Neutrophil (primary cell): ENCODE measurements at regions not wholly inside any gene's neighbourhood (a gene's known extent, or its start where the extent isn't known, plus 50 kb on each side); places are given as distances from the start of the nearest gene placed in this dataset.

Experiments used
- H3K27ac ChIP-seq: fragments of 200-600 bp; sonication (generic); 2 replicates; pipeline ENCODE4 v1.5.1; 2016; ENCODE audit warnings: mild to moderate bottlenecking, moderate library complexity
- H3K27me3 ChIP-seq: fragments of 200-600 bp; sonication (generic); 2 replicates; pipeline ENCODE4 v1.6.0; 2016; ENCODE audit warnings: mild to moderate bottlenecking
- H3K36me3 ChIP-seq: fragments of 200-600 bp; sonication (generic); 2 replicates; pipeline ENCODE4 v1.5.1; 2017
- H3K4me1 ChIP-seq, 2 experiments: fragments of 200-600 bp in 1 of 2; sonication (generic) in 1 of 2; 1 replicate in 1 of 2; 2 replicates in 1 of 2; pipeline versions ENCODE4 v1.5.1 to v1.6.1; 2013 to 2016; ENCODE audit warnings: low read depth in 1 of 2, low read length in 1 of 2, mild to moderate bottlenecking in 1 of 2, moderate library complexity in 1 of 2; ENCODE audit not compliant: control insufficient read depth in 1 of 2, insufficient read depth in 1 of 2
- H3K4me3 ChIP-seq, 2 experiments: fragments of 200-600 bp in 1 of 2; sonication (generic) in 1 of 2; 1 replicate in 1 of 2; 2 replicates in 1 of 2; pipeline ENCODE4 v1.5.1; 2013 to 2016; ENCODE audit warnings: low read depth in 1 of 2, low read length in 1 of 2, mild to moderate bottlenecking in 1 of 2, moderate library complexity in 1 of 2
- H3K9me3 ChIP-seq: fragments of 200-600 bp; sonication (generic); 2 replicates; pipeline ENCODE4 v1.5.1; 2016
- TF ChIP-seq, protein P1 (sequence below): fragments of 200-600 bp; sonication (generic); IDR thresholded peaks from 2 replicates; pipeline ENCODE4 v1.5.1; 2016; ENCODE audit warnings: antibody characterized with exemption

GRCh38 chr5:174234388-174234787 lies 188.9 kb downstream of the NSG2 start:
- Histone ChIP-seq H3K27me3 (peaks cover 14% of the 10 kb centered on the region), H3K27ac (no peak overlapping the region), H3K9me3 (no peaks in the 10 kb centered on the region), H3K4me1 (no peaks in the 10 kb centered on the region), H3K4me3 (no peak overlapping the region), H3K36me3 (no peaks in the 10 kb centered on the region)
- TF ChIP-seq, protein P1, sequence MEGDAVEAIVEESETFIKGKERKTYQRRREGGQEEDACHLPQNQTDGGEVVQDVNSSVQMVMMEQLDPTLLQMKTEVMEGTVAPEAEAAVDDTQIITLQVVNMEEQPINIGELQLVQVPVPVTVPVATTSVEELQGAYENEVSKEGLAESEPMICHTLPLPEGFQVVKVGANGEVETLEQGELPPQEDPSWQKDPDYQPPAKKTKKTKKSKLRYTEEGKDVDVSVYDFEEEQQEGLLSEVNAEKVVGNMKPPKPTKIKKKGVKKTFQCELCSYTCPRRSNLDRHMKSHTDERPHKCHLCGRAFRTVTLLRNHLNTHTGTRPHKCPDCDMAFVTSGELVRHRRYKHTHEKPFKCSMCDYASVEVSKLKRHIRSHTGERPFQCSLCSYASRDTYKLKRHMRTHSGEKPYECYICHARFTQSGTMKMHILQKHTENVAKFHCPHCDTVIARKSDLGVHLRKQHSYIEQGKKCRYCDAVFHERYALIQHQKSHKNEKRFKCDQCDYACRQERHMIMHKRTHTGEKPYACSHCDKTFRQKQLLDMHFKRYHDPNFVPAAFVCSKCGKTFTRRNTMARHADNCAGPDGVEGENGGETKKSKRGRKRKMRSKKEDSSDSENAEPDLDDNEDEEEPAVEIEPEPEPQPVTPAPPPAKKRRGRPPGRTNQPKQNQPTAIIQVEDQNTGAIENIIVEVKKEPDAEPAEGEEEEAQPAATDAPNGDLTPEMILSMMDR = no peak

DNA sequence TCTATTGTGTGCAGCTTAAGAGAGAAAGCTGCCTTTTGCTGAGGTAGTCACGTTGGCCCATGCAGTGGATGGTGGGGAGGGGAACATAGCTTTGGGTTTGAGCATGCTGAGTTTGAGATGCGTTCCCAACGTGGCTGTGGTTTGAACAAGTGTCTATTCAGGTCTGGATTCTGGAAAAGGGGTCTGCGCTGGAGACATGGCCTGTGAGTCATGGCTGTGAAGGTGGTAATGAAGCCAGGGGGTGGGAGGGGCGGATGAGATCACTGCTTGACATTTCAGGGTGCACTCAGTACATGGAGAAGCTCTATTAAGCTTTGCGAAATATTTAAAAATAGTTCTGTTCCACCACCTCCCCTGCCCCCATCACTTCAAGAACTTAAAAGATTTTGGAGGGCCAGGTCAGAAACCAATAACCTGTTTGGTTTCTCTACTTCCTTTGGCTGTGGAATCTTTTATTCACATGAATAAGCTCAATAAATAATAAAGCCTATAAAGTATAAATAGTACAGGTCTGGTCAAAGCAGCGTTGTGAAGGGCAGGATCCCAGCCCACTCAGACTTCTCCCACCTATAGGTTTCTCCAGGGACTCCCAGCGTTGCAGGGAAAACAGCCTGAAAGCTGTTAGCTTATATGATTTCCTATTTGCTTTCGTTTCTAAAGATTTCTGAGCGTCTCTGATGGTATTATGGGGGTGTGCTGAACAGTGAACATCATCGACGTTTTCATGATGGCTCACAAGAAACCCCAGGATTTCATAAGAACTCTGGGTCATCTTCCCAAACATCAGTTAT lies 189.9 kb downstream of the NSG2 start:
- no peaks in the 10 kb centered on the region for H3K4me1 ChIP-seq
- TF ChIP-seq, protein P1 = no peak
- H3K36me3 ChIP-seq = no peaks in the 10 kb centered on the region
- peaks cover 14% of the 10 kb centered on the region for H3K27me3 ChIP-seq
- no peaks in the 10 kb centered on the region for H3K9me3 ChIP-seq
- no peak overlapping the region for H3K4me3 ChIP-seq
- H3K27ac ChIP-seq = no peak overlapping the region

DNA sequence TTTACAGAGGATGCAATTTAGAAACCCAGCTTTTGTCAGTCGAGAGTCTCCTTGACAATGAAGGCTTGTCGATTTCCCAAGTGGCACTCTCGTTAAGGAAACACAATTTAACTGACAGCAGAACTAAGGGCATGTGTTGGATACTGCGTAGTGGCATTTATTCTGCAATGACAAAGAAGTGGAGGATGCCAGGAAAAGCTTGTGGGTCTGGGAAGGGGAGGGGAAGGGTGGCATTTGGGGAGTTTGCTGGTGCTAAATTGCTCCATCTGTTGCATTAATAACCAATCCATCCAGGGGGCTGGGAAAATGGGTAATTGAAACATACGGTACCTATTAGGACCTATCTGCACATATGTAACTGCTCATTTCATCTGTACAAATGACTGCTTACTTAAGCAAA lies 190.6 kb downstream of the NSG2 start:
- TF ChIP-seq, protein P1 = no peak
- no peaks in the 10 kb centered on the region for H3K36me3 ChIP-seq
- H3K27me3 ChIP-seq = peaks cover 14% of the 10 kb centered on the region
- no peaks in the 10 kb centered on the region for H3K4me1 ChIP-seq
- no peak overlapping the region for H3K4me3 ChIP-seq
- no peaks in the 10 kb centered on the region for H3K9me3 ChIP-seq
- H3K27ac ChIP-seq = no peak overlapping the region

GRCh38 chr5:174239718-174240117 lies 194.2 kb downstream of the NSG2 start:
- TF ChIP-seq, protein P1 = no peak
- no peak overlapping the region for H3K4me3 ChIP-seq
- H3K9me3 ChIP-seq = no peaks in the 10 kb centered on the region
- no peaks in the 10 kb centered on the region for H3K27me3 ChIP-seq
- H3K27ac ChIP-seq = no peak overlapping the region
- H3K4me1 ChIP-seq = no peaks in the 10 kb centered on the region
- no peaks in the 10 kb centered on the region for H3K36me3 ChIP-seq

DNA sequence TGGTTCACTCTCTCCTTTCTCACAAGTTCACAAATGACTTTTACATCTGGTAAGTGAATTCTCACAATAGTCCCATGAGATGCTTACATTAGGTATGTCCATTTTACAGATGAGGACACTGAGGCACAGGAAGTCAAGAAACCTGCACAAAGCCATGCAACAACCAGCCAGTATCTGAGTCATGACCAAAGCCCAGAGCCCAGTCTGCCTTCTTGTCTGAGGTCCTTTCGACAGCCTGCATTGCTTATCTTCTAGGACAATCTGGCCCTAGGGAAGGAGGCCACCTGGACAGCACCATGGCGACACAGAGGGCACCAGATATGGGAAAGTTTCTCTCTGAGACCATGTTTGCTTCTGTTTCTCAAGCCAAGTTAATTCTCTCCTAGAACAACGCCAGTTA lies 197.1 kb downstream of the NSG2 start:
- H3K4me1 ChIP-seq = no peaks in the 10 kb centered on the region
- no peaks in the 10 kb centered on the region for H3K9me3 ChIP-seq
- H3K4me3 ChIP-seq = no peak overlapping the region
- no peak overlapping the region for H3K27ac ChIP-seq
- H3K27me3 ChIP-seq = no peaks in the 10 kb centered on the region
- TF ChIP-seq, protein P1 = no peak
- H3K36me3 ChIP-seq = no peaks in the 10 kb centered on the region
